ENCODE measurements at regions not wholly inside any gene's neighbourhood (a gene's known extent, or its start where the extent isn't known, plus 50 kb on each side); places are given as distances from the start of the nearest gene placed in this dataset.
A peak's percentile ranks its signal among the peaks of the same experiment; 100 is the strongest.

DNA sequence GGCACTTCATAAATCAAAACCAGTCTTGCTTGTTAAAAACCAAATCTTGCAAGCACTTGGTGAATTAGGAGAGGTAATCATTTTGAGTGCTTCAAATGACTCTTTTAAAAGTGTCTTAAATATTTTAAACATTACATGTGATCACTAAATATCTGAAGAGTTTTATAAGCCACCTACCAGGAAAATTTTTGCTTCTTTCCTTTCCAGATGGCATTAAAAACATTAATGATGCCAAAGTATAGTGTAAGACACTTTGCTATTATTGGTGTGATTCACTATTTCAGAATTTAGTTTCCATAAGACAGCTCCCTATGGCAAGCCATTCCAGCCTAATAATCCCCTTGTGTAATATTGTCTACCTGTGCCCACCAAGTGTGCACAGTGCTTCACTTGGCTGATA lies 548.8 kb upstream of the ADAMTS5 start:
- Histone ChIP-seq H3K27ac (no peak overlapping the region), H3K27me3 (no peaks in the 10 kb centered on the region), H3K36me3 (no peaks in the 10 kb centered on the region), H3K4me1 (ENCODE audit: low read depth) (no peaks in the 10 kb centered on the region), H3K9me3 (ENCODE audit: low read depth) (no peaks in the 10 kb centered on the region), H3K4me3 (no peak overlapping the region)
- no peak for TF ChIP-seq CTCF (IDR thresholded peaks at IDR 0.05; ENCODE audit: low read depth, low read length)
- no peak for DNase-seq (ENCODE audit: low read depth in 1 of 2, low spot score in 1 of 2)

- no peaks in the 10 kb centered on the region for H3K9me3 ChIP-seq (ENCODE audit: low read depth)
- H3K36me3 ChIP-seq = no peaks in the 10 kb centered on the region
- H3K27me3 ChIP-seq = no peaks in the 10 kb centered on the region
- DNase-seq (ENCODE audit: low read depth in 1 of 2, low spot score in 1 of 2) = no peak
- H3K4me3 ChIP-seq = no peak overlapping the region
- no peak for TF ChIP-seq CTCF (IDR thresholded peaks at IDR 0.05; ENCODE audit: low read depth, low read length)
- no peak overlapping the region for H3K27ac ChIP-seq
- H3K4me1 ChIP-seq (ENCODE audit: low read depth) = no peaks in the 10 kb centered on the region
These were observed 546.9 kb upstream of the ADAMTS5 start for GRCh38 chr21:27513825-27514224.

DNA sequence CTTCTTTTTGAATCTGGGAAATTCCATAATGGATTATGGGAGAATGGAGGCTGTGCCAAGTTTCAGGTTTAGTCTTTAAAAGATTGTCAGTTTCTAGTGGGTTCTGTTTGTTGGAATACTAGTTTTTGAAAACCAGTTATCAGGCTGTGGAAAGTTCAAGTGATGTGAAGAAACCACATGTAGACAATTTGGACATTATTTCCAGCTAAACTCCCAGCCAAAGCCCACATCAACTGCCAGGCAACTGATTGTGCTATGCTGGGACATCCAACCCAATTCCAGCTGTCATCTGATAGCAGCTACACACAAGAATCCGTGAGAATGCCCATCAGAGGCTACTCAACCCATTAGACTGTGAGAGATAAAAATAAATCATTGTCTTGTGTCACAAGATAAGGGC lies 546.1 kb upstream of the ADAMTS5 start:
- DNase-seq (ENCODE audit: low read depth in 1 of 2, low spot score in 1 of 2) = peak in 1 of 2 donors; percentile 78
- no peak overlapping the region for H3K27ac ChIP-seq

GRCh38 chr21:27511233-27511632 lies 544.3 kb upstream of the ADAMTS5 start:
- H3K4me1 ChIP-seq (ENCODE audit: low read depth) = no peaks in the 10 kb centered on the region
- no peak for TF ChIP-seq CTCF (IDR thresholded peaks at IDR 0.05; ENCODE audit: low read depth, low read length)
- H3K9me3 ChIP-seq (ENCODE audit: low read depth) = no peaks in the 10 kb centered on the region
- DNase-seq (ENCODE audit: low read depth in 1 of 2, low spot score in 1 of 2) = no peak
- no peaks in the 10 kb centered on the region for H3K36me3 ChIP-seq
- no peaks in the 10 kb centered on the region for H3K27me3 ChIP-seq
- H3K4me3 ChIP-seq = no peak overlapping the region
- no peak overlapping the region for H3K27ac ChIP-seq

More for the DNA sequence above, 546.1 kb upstream of the ADAMTS5 start:
- no peaks in the 10 kb centered on the region for H3K36me3 ChIP-seq
- TF ChIP-seq CTCF (IDR thresholded peaks at IDR 0.05; ENCODE audit: low read depth, low read length) = no peak
- no peaks in the 10 kb centered on the region for H3K4me1 ChIP-seq (ENCODE audit: low read depth)
- no peak overlapping the region for H3K4me3 ChIP-seq
- H3K9me3 ChIP-seq (ENCODE audit: low read depth) = no peaks in the 10 kb centered on the region
- no peaks in the 10 kb centered on the region for H3K27me3 ChIP-seq

DNA sequence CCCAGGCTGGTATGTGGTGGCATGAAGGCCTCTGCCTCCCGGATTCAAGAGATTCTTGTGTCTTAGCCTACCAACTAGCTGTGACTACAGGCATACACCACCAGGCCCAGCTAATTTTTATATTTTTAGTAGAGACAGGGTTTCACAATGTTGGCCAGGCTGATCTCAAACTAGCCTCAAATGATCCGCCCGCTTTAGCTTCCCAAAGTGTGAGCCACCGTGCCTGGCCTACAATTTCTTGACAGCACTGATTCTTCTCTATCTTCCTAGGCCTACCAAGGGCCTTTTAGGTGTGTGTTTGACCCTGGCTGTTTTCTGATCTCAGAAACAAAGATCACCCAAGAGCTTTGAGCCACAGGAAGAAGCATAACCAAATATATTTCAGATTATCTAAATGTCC lies 540.8 kb upstream of the ADAMTS5 start:
- Histone ChIP-seq H3K36me3 (no peaks in the 10 kb centered on the region), H3K4me1 (ENCODE audit: low read depth) (no peaks in the 10 kb centered on the region), H3K27ac (no peak overlapping the region), H3K4me3 (no peak overlapping the region), H3K27me3 (no peaks in the 10 kb centered on the region), H3K9me3 (ENCODE audit: low read depth) (no peaks in the 10 kb centered on the region)
- DNase-seq (ENCODE audit: low read depth in 1 of 2, low spot score in 1 of 2) = no peak
- TF ChIP-seq CTCF (IDR thresholded peaks at IDR 0.05; ENCODE audit: low read depth, low read length) = no peak

- TF ChIP-seq CTCF (IDR thresholded peaks at IDR 0.05; ENCODE audit: low read depth, low read length) = no peak
- H3K27ac ChIP-seq = no peak overlapping the region
- DNase-seq (ENCODE audit: low read depth in 1 of 2, low spot score in 1 of 2) = peak in 1 of 2 donors; percentile 69
- H3K36me3 ChIP-seq = no peaks in the 10 kb centered on the region
- H3K4me1 ChIP-seq (ENCODE audit: low read depth) = no peaks in the 10 kb centered on the region
- no peak overlapping the region for H3K4me3 ChIP-seq
- no peaks in the 10 kb centered on the region for H3K27me3 ChIP-seq
- H3K9me3 ChIP-seq (ENCODE audit: low read depth) = no peaks in the 10 kb centered on the region
These were observed 538.6 kb upstream of the ADAMTS5 start for GRCh38 chr21:27505516-27505915.
